HL-60 (cell line): ENCODE measurements at regions not wholly inside any gene's neighbourhood (a gene's known extent, or its start where the extent isn't known, plus 50 kb on each side); places are given as distances from the start of the nearest gene placed in this dataset.

Experiments used
- CTCF ChIP-seq: IDR thresholded peaks from one replicate; pipeline ENCODE4 v1.5.1; 2011; ENCODE audit warnings: low read length, control low read depth, inconsistent platforms; ENCODE audit not compliant: insufficient read depth
- GABPA ChIP-seq: IDR thresholded peaks from 2 replicates; pipeline ENCODE4 v1.6.1; 2012; ENCODE audit warnings: low read depth
- POLR2AphosphoS5 ChIP-seq: IDR thresholded peaks from 2 replicates; pipeline ENCODE4 v1.6.1; 2012; ENCODE audit warnings: low read depth
- REST ChIP-seq: IDR thresholded peaks from 2 replicates; pipeline ENCODE4 v1.6.1; 2012; ENCODE audit warnings: low read depth; ENCODE audit not compliant: insufficient replicate concordance
- SPI1 ChIP-seq: IDR thresholded peaks from 2 replicates; pipeline ENCODE4 v1.6.1; 2012; ENCODE audit warnings: low read depth, mild to moderate bottlenecking, borderline replicate concordance

GRCh38 chr6:116996842-116997241 is 119.8 kb downstream of the RFX6 start:
- no peak for TF ChIP-seq CTCF
- TF ChIP-seq POLR2AphosphoS5, result no peak
- no peak for TF ChIP-seq REST
- no peak for TF ChIP-seq GABPA
- TF ChIP-seq SPI1, result no peak
